ENCODE measurements at regions not wholly inside any gene's neighbourhood (a gene's known extent, or its start where the extent isn't known, plus 50 kb on each side); places are given as distances from the start of the nearest gene placed in this dataset.

DNA sequence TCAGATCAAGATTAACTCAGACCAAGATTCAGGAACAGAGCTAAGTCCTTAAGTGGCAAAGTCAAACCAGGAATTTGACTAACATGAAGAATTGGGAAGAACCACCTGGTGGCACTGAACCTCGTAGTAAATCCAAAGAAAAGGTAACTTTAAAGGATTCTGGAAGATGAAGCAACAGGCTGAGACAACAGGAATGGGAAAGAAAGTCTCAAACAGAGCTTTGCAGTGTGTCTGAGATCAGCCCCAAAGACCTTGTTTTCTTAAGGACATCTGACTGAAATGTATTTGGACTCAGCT, 126.1 kb downstream of the ASB9 start:
- TF ChIP-seq, protein P1, sequence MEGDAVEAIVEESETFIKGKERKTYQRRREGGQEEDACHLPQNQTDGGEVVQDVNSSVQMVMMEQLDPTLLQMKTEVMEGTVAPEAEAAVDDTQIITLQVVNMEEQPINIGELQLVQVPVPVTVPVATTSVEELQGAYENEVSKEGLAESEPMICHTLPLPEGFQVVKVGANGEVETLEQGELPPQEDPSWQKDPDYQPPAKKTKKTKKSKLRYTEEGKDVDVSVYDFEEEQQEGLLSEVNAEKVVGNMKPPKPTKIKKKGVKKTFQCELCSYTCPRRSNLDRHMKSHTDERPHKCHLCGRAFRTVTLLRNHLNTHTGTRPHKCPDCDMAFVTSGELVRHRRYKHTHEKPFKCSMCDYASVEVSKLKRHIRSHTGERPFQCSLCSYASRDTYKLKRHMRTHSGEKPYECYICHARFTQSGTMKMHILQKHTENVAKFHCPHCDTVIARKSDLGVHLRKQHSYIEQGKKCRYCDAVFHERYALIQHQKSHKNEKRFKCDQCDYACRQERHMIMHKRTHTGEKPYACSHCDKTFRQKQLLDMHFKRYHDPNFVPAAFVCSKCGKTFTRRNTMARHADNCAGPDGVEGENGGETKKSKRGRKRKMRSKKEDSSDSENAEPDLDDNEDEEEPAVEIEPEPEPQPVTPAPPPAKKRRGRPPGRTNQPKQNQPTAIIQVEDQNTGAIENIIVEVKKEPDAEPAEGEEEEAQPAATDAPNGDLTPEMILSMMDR (IDR thresholded peaks at IDR 0.05): no peak
- no peak for TF ChIP-seq POLR2A (IDR thresholded peaks at IDR 0.05)
